ENCODE measurements at regions not wholly inside any gene's neighbourhood (a gene's known extent, or its start where the extent isn't known, plus 50 kb on each side); places are given as distances from the start of the nearest gene placed in this dataset.

- Mint-ChIP-seq H3K4me1 (no peaks in the 10 kb centered on the region), H3K9me3 (ENCODE audit: low read depth) (peaks cover 6% of the 10 kb centered on the region), H3K27me3 (no peaks in the 10 kb centered on the region), H3K4me3 (no peak overlapping the region), H3K36me3 (no peaks in the 10 kb centered on the region), H3K27ac (no peak overlapping the region)
- ATAC-seq (no peak), DNase-seq (no peak)
- CTCF ChIA-PET = no interaction called here
These were observed 220.0 kb upstream of the DPP6 start for GRCh38 chr7:153832160-153832559.

GRCh38 chr7:153835103-153835502 lies 217.1 kb upstream of the DPP6 start:
- H3K4me1 Mint-ChIP-seq = no peaks in the 10 kb centered on the region
- CTCF ChIA-PET = no interaction called here
- H3K4me3 Mint-ChIP-seq = no peak overlapping the region
- H3K27me3 Mint-ChIP-seq = no peaks in the 10 kb centered on the region
- H3K27ac Mint-ChIP-seq = no peak overlapping the region
- peaks cover 4% of the 10 kb centered on the region for H3K9me3 Mint-ChIP-seq (ENCODE audit: low read depth)
- DNase-seq = no peak
- ATAC-seq = no peak
- no peaks in the 10 kb centered on the region for H3K36me3 Mint-ChIP-seq

- CTCF ChIA-PET = no interaction called here
- Mint-ChIP-seq H3K27me3 (no peaks in the 10 kb centered on the region), H3K9me3 (ENCODE audit: low read depth) (peaks cover 4% of the 10 kb centered on the region), H3K4me3 (no peak overlapping the region), H3K36me3 (no peaks in the 10 kb centered on the region), H3K4me1 (no peaks in the 10 kb centered on the region), H3K27ac (no peak overlapping the region)
- no peak for ATAC-seq
- no peak for DNase-seq
These were observed 216.4 kb upstream of the DPP6 start for GRCh38 chr7:153835712-153836265.

DNA sequence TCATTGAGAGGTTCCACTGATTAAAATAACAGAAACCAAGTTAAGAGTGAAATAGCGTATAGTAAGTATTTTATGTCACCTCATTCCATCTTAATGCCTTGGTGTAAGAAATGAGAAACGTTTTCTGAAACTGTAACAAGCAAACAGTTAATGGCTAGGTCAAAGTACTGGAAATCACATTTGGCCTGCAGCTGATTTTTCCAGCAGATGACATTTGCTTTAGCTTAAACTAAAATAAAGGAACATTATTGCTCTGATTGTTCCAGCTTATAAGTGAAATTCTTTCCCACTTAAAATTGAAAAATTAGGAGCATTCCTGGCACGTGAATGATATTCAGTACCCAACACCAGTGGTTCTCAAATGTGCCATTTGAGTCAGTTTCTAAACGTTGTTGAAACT lies 213.6 kb upstream of the DPP6 start:
- H3K27me3 Mint-ChIP-seq = no peaks in the 10 kb centered on the region
- H3K9me3 Mint-ChIP-seq (ENCODE audit: low read depth) = peaks cover 5% of the 10 kb centered on the region
- no peak overlapping the region for H3K4me3 Mint-ChIP-seq
- DNase-seq (no peak), ATAC-seq (no peak)
- H3K27ac Mint-ChIP-seq = no peak overlapping the region
- H3K4me1 Mint-ChIP-seq = no peaks in the 10 kb centered on the region
- CTCF ChIA-PET = no interaction called here
- no peaks in the 10 kb centered on the region for H3K36me3 Mint-ChIP-seq

- Mint-ChIP-seq H3K27ac (no peak overlapping the region), H3K4me3 (no peak overlapping the region), H3K36me3 (no peaks in the 10 kb centered on the region), H3K9me3 (ENCODE audit: low read depth) (peaks cover 5% of the 10 kb centered on the region), H3K4me1 (no peaks in the 10 kb centered on the region), H3K27me3 (no peaks in the 10 kb centered on the region)
- DNase-seq (no peak), ATAC-seq (no peak)
- CTCF ChIA-PET = no interaction called here
These were observed 211.3 kb upstream of the DPP6 start for GRCh38 chr7:153840861-153841260.

DNA sequence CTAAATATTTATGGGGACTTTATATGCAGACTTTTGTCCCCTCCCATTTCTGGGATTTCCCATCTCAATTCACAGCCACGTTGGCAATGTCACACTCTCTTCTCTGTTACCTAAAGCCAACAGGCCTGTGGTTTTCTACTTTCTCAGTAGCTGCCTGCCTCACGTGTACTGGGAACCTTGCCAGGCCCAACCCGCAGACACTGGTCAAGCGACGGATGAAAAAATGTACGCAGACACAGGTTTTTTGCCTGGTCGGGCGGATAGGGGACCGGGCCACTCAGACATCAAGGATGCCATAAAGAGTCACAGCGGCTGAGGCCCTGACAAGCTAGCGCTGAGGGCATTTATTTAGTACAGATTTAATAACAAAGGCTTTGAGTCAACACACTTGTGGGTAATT lies 204.4 kb upstream of the DPP6 start:
- Mint-ChIP-seq H3K27me3 (no peaks in the 10 kb centered on the region), H3K27ac (no peak overlapping the region), H3K4me3 (no peak overlapping the region), H3K9me3 (ENCODE audit: low read depth) (peaks cover 9% of the 10 kb centered on the region), H3K36me3 (no peaks in the 10 kb centered on the region), H3K4me1 (no peaks in the 10 kb centered on the region)
- ATAC-seq = no peak
- DNase-seq = no peak
- CTCF ChIA-PET = no interaction called here

DNA sequence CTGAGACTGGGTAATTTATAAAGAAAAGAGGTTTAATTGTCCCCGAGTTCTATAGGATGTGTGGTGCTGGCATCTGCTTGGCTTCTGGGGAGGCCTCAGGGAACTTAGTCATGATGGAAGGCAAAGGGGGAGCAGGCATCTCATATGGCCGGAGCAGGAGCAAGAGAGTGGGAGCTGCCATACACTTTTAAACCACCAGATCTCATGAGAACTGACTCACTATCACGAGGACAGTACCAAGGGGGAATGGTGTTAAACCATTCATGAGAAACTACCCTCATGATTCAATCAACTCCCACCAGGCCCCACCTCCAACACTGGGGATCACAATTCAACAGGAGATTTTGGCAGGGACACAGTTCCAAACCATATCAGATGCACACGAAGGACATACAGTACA lies 199.9 kb upstream of the DPP6 start:
- Mint-ChIP-seq H3K9me3 (ENCODE audit: low read depth) (peaks cover 10% of the 10 kb centered on the region), H3K4me1 (no peaks in the 10 kb centered on the region), H3K27me3 (no peaks in the 10 kb centered on the region), H3K4me3 (no peak overlapping the region), H3K36me3 (no peaks in the 10 kb centered on the region), H3K27ac (no peak overlapping the region)
- ATAC-seq (no peak), DNase-seq (no peak)
- CTCF ChIA-PET = no interaction called here

- H3K4me3 Mint-ChIP-seq = no peak overlapping the region
- H3K4me1 Mint-ChIP-seq = no peaks in the 10 kb centered on the region
- ATAC-seq (no peak), DNase-seq (no peak)
- H3K27me3 Mint-ChIP-seq = no peaks in the 10 kb centered on the region
- H3K36me3 Mint-ChIP-seq = no peaks in the 10 kb centered on the region
- H3K9me3 Mint-ChIP-seq (ENCODE audit: low read depth) = peaks cover 9% of the 10 kb centered on the region
- no peak overlapping the region for H3K27ac Mint-ChIP-seq
- CTCF ChIA-PET = no interaction called here
These were observed 193.8 kb upstream of the DPP6 start for GRCh38 chr7:153858355-153858754.

GRCh38 chr7:153859239-153859638 lies 193.0 kb upstream of the DPP6 start:
- Mint-ChIP-seq H3K4me1 (no peaks in the 10 kb centered on the region), H3K36me3 (no peaks in the 10 kb centered on the region), H3K27ac (no peak overlapping the region), H3K4me3 (no peak overlapping the region), H3K27me3 (no peaks in the 10 kb centered on the region), H3K9me3 (ENCODE audit: low read depth) (peaks cover 12% of the 10 kb centered on the region)
- ATAC-seq (no peak), DNase-seq (no peak)
- CTCF ChIA-PET = no interaction called here

- Mint-ChIP-seq H3K9me3 (ENCODE audit: low read depth) (peaks cover 2% of the 10 kb centered on the region), H3K4me3 (no peak overlapping the region), H3K36me3 (peaks cover 3% of the 10 kb centered on the region), H3K4me1 (no peaks in the 10 kb centered on the region), H3K27ac (no peak overlapping the region), H3K27me3 (peaks cover 29% of the 10 kb centered on the region)
- CTCF ChIA-PET = no interaction called here
- no peak for ATAC-seq
- DNase-seq = no peak
These were observed 165.4 kb upstream of the DPP6 start for GRCh38 chr7:153886506-153887441.

- Mint-ChIP-seq H3K27ac (peak overlapping the region; percentile 36), H3K27me3 (peaks cover 29% of the 10 kb centered on the region), H3K36me3 (peaks cover 3% of the 10 kb centered on the region), H3K4me1 (no peaks in the 10 kb centered on the region), H3K9me3 (ENCODE audit: low read depth) (peaks cover 2% of the 10 kb centered on the region), H3K4me3 (no peak overlapping the region)
- ATAC-seq = no peak
- DNase-seq = no peak
- CTCF ChIA-PET = no interaction called here
These were observed 164.2 kb upstream of the DPP6 start for GRCh38 chr7:153887749-153888569.

- DNase-seq = no peak
- peaks cover 3% of the 10 kb centered on the region for H3K36me3 Mint-ChIP-seq
- CTCF ChIA-PET = no interaction called here
- no peak overlapping the region for H3K4me3 Mint-ChIP-seq
- no peak overlapping the region for H3K27ac Mint-ChIP-seq
- no peaks in the 10 kb centered on the region for H3K4me1 Mint-ChIP-seq
- H3K27me3 Mint-ChIP-seq = peaks cover 14% of the 10 kb centered on the region
- H3K9me3 Mint-ChIP-seq (ENCODE audit: low read depth) = peaks cover 4% of the 10 kb centered on the region
- no peak for ATAC-seq
These were observed 160.2 kb upstream of the DPP6 start for GRCh38 chr7:153891990-153892389.

- Mint-ChIP-seq H3K9me3 (ENCODE audit: low read depth) (peaks cover 6% of the 10 kb centered on the region), H3K4me1 (no peaks in the 10 kb centered on the region), H3K27me3 (no peaks in the 10 kb centered on the region), H3K4me3 (no peak overlapping the region), H3K27ac (no peak overlapping the region), H3K36me3 (no peaks in the 10 kb centered on the region)
- DNase-seq = no peak
- CTCF ChIA-PET = no interaction called here
- no peak for ATAC-seq
These were observed 149.3 kb upstream of the DPP6 start for GRCh38 chr7:153902862-153903261.

DNA sequence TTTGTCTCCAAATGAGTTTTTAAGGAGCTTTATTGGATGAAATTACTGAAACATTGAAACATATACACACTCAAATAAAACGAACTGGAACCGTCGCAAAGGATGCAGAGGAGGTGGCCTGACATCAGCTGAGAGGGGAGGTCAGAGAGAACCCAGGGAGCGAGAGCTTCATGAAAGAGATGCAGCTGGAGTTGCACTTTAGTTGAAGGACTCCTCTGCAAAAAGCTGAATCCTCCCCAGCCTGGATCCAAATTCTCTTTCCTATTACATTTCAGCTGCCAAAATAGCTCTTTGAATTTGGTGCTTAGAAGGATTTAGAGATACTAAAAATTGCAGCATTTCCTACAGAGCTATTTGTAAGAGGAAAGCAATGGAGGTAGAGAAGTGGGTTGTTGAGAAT lies 140.0 kb upstream of the DPP6 start:
- CTCF ChIA-PET = no interaction called here
- Mint-ChIP-seq H3K36me3 (no peaks in the 10 kb centered on the region), H3K27me3 (no peaks in the 10 kb centered on the region), H3K4me3 (no peak overlapping the region), H3K9me3 (ENCODE audit: low read depth) (peaks cover 4% of the 10 kb centered on the region), H3K27ac (no peak overlapping the region), H3K4me1 (no peaks in the 10 kb centered on the region)
- DNase-seq = no peak
- ATAC-seq = no peak

Measured in activated CD8-positive, alpha-beta memory T cell treated with anti-CD3 and anti-CD28 coated beads, Interleukin-2, amount 10 ng/mL, durations not matched to agents 7 days and 5 days (primary cell).